ENCODE measurements at regions not wholly inside any gene's neighbourhood (a gene's known extent, or its start where the extent isn't known, plus 50 kb on each side); places are given as distances from the start of the nearest gene placed in this dataset.

GRCh38 chr11:133787379-133788141 is 57.8 kb downstream of the SPATA19 start:
- peak; percentile 1 for DNase-seq (ENCODE audit: low read depth)

- DNase-seq (ENCODE audit: low read depth): no peak
Measured at GRCh38 chr11:133785795-133786340, 59.4 kb downstream of the SPATA19 start.

- DNase-seq (ENCODE audit: low read depth): no peak
Measured at GRCh38 chr11:133784359-133784758, 61.0 kb downstream of the SPATA19 start.

GRCh38 chr11:133782116-133782725 is 63.1 kb downstream of the SPATA19 start:
- DNase-seq (ENCODE audit: low read depth): no peak

- DNase-seq (ENCODE audit: low read depth): no peak
Measured at GRCh38 chr11:133778161-133778560, 67.2 kb downstream of the SPATA19 start.

- no peak for DNase-seq (ENCODE audit: low read depth)
Measured at GRCh38 chr11:133776671-133777367, 68.5 kb downstream of the SPATA19 start.

GRCh38 chr11:133762538-133762937 is 82.8 kb downstream of the SPATA19 start:
- no peak for DNase-seq (ENCODE audit: low read depth)

GRCh38 chr11:133753150-133753549 is 92.2 kb downstream of the SPATA19 start:
- no peak for DNase-seq (ENCODE audit: low read depth)

- DNase-seq (ENCODE audit: low read depth): no peak
Measured at GRCh38 chr11:133749841-133750240, 95.5 kb downstream of the SPATA19 start.

GRCh38 chr11:133747409-133747808 is 97.9 kb downstream of the SPATA19 start:
- DNase-seq (ENCODE audit: low read depth): no peak

- DNase-seq (ENCODE audit: low read depth): no peak
Measured at GRCh38 chr11:133746663-133747306, 98.5 kb downstream of the SPATA19 start.

GRCh38 chr11:133745791-133746190 is 99.5 kb downstream of the SPATA19 start:
- no peak for DNase-seq (ENCODE audit: low read depth)

GRCh38 chr11:133742353-133742752 is 103.0 kb downstream of the SPATA19 start:
- no peak for DNase-seq (ENCODE audit: low read depth)

GRCh38 chr11:133740963-133741362 is 104.3 kb downstream of the SPATA19 start:
- DNase-seq (ENCODE audit: low read depth): no peak

- DNase-seq (ENCODE audit: low read depth): no peak
Measured at GRCh38 chr11:133739481-133739880, 105.8 kb downstream of the SPATA19 start.

- no peak for DNase-seq (ENCODE audit: low read depth)
Measured at GRCh38 chr11:133738624-133739023, 106.7 kb downstream of the SPATA19 start.

- DNase-seq (ENCODE audit: low read depth): no peak
Measured at GRCh38 chr11:133733631-133734030, 111.7 kb downstream of the SPATA19 start.

GRCh38 chr11:133732109-133732674 is 113.1 kb downstream of the SPATA19 start:
- DNase-seq (ENCODE audit: low read depth): no peak

GRCh38 chr11:133727774-133728173 is 117.5 kb downstream of the SPATA19 start:
- no peak for DNase-seq (ENCODE audit: low read depth)

GRCh38 chr11:133726542-133726941 is 118.8 kb downstream of the SPATA19 start:
- no peak for DNase-seq (ENCODE audit: low read depth)

- no peak for DNase-seq (ENCODE audit: low read depth)
Measured at GRCh38 chr11:133724116-133724515, 121.2 kb downstream of the SPATA19 start.

GRCh38 chr11:133723056-133723455 is 122.3 kb downstream of the SPATA19 start:
- DNase-seq (ENCODE audit: low read depth): no peak
